ENCODE measurements at regions not wholly inside any gene's neighbourhood (a gene's known extent, or its start where the extent isn't known, plus 50 kb on each side); places are given as distances from the start of the nearest gene placed in this dataset.

GRCh38 chr2:64766841-64767669, 113.3 kb upstream of the SERTAD2 start:
- TF ChIP-seq EGR1 (IDR thresholded peaks at IDR 0.05; ENCODE audit: low read depth in 2 of 2) (no peak), TAF1 (conservative IDR thresholded peaks at IDR 0.05) (no peak), CTCF (IDR thresholded peaks at IDR 0.05; ENCODE audit: low read depth, low read length, missing input control) (no peak), RAD21 (IDR thresholded peaks at IDR 0.05) (no peak), ZBTB33 (IDR thresholded peaks at IDR 0.05) (no peak)

Measured in liver (tissue), 3 donors.